Heart left ventricle (tissue), 13 donors: ENCODE measurements at regions not wholly inside any gene's neighbourhood (a gene's known extent, or its start where the extent isn't known, plus 50 kb on each side); places are given as distances from the start of the nearest gene placed in this dataset.

Experiments
- CTCF ChIP-seq, 12 donors: fragments of 200-600 bp; sonication (generic) in 4 of 12; IDR thresholded peaks; one replicate each; pipeline versions ENCODE4 v1.5.0 to v1.8.0; 2018 to 2022; ENCODE audit warnings: antibody characterized with exemption in 12 of 12, mild to moderate bottlenecking in 5 of 12
- POLR2A ChIP-seq, 2 donors: fragments of 450-650 bp; IDR thresholded peaks; one replicate each; pipeline ENCODE4 v1.6.1; 2017; ENCODE audit warnings: antibody characterized with exemption in 2 of 2, mild to moderate bottlenecking in 2 of 2, moderate library complexity in 2 of 2
- donor health status: ischemic (EF 13 %, LVEDD 7.1; RV severe dilation, severe dysfunction).
- donor health status: DM: no; HTN: yes; CAD: no.
- donor health status: DM: no; HTN: no; CAD: no.
- donor health status: ischemic (EF 25% LVEDD 6.9; RV normal size, moderate dysfunction).
- donor health status: ischemic (EF 25% LVEDD 5.7; RV mildly dilated, moderate dysfunction).
- donor health status: ischemic (EF 35%, LVEDD 5.7; RV mildly dilated, moderate dysfunction).
- donor health status: nonischemic (EF 11% LVEDD 7.7; RV severe dilation, severe dysfunction).
- donor health status: DM: yes; HTN: yes; CAD: no.
- donor health status: PGD.
- donor health status: ischemic (EF 29% LVEDD 5.4; RV normal size, mild dysfunction).
- donor health status: nonischemic (EF 23%, LVEDD 6.1; RV moderate dilation, normal function).

GRCh38 chr6:14642136-14642505, 524.5 kb downstream of the CD83 start:
- TF ChIP-seq CTCF (IDR thresholded peaks at IDR 0.05) (no peak), POLR2A (IDR thresholded peaks at IDR 0.05) (no peak)
